NCI-H446 treated with DMSO at 0.1 percent for 48 hours (cell line): ENCODE measurements at regions not wholly inside any gene's neighbourhood (a gene's known extent, or its start where the extent isn't known, plus 50 kb on each side); places are given as distances from the start of the nearest gene placed in this dataset.

Experiments
- DNase-seq: peaks from one replicate; lab custom pipeline; 2025; lab: John Stamatoyannopoulos, UW

DNA sequence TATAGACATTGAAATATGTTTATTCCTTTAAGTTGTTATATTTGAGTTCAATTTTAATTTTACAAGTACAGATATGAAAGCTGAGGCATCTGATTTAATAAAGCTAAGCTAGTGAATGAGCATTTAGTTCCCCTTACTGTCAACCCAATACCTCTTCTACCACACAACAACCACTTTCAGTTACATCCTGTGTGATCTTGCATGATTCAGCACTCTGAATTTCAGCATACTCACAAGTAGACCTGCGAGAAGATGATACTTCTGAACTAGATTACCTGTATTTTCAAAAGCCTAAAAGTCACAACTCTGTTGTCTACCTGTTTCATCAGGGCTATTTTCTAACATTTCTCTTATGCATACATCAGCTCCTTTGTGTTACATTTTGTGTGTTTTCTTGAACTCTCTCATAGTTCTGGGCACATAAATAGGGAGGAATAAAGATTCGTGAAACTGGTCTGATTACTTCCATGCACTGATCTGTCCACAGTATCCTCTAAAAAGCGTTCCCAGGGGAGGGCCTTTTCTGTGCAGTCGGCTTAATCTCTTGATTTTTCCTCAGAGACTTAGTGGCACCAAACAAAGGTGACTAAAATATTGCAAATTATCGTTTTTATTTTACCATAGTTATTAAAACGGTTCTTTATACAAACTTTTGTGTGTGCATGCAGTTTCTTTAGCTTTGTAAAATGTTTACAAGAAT, 2025.5 kb upstream of the NUDT12 start:
- no peak for DNase-seq

- peak; percentile 27 for DNase-seq
Measured at GRCh38 chr5:105581988-105582690, 2019.5 kb upstream of the NUDT12 start.

GRCh38 chr5:105573575-105573974, 2011.0 kb upstream of the NUDT12 start:
- DNase-seq: no peak

DNA sequence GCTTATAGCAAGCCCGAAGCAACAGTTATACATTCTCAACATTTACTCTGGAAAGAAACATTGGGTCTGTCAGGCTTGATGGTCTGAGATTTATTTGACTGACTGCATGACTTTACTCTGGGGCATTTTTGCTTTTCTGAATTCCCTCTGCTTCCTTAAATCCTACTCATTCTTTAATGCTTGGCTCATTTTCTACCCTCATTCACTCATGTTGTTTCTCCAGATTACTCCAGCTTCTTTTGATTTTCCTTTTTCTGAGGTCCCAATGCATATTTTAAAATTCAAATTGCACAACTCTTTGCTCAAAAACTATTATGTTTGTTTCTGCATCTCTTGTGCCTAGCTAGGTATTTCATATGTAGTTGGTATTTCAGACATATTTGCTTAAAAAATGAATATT, 2002.9 kb upstream of the NUDT12 start:
- DNase-seq: no peak

GRCh38 chr5:105563842-105564241, 2001.3 kb upstream of the NUDT12 start:
- no peak for DNase-seq

DNA sequence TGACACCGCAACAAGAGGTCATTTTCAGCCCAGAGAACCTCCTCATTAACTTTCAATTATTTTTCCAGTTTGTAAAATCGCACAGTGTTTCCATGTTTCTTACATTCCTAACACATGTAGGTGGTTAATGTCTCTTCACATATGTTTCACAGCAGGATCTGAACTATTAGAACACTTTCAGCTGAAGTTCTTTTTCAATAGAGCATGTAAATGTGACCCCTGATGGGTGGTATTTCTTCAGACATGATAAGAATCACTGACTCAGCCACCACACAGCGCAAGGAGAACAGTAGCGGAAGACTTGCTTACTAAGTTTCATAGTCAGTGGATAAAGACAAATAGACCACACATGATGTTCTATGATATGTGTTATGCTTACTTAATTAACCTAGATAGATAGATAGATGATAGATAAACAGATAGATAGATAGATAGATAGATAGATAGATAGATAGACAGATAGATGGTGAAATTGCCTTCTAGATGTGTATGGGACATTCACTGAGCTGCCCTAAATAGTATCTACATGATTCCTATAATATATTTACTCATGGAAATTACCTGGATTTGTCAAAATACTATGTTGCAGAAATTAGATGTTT, 1992.1 kb upstream of the NUDT12 start:
- no peak for DNase-seq

DNA sequence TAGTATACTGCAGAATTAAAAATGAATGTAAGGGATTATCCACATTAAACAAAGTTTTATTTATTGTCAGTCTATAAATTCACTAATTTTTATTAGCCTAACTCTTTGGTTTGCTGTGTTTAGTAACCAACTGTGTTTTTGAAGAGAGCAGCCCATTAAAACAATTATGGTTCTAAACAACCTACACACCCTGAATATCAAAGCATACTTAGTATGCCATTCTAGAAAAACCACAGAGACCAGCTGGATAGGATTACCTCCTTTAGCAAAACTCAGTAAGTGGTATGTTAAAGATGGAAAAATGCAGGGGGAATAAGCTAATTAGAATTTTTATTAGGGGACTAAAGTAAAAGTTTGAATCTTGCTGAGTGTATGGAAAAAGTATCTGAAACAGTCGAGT, 1981.7 kb upstream of the NUDT12 start:
- no peak for DNase-seq

GRCh38 chr5:105536675-105537074, 1974.1 kb upstream of the NUDT12 start:
- no peak for DNase-seq

GRCh38 chr5:105530716-105531261, 1968.2 kb upstream of the NUDT12 start:
- no peak for DNase-seq

DNA sequence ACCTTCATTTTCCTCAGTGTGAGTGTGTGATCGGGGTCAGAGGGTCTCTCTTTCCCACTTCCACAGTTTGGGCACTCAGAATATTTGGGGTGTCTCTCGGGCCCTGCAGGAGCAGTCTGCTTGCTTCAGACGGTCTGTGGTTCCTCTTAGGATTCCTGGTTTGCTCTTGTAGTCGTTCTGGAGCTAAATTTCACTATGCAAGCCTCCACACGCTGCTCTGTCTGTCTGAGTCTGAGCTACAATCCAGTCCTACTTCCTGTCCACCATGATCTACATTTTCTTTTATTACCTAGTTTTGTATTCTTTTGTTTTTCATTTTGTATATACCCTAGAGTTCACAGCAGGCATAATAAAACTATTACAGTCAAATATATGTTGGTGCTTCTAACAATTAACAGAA, 1967.3 kb upstream of the NUDT12 start:
- no peak for DNase-seq

- DNase-seq: no peak
Measured at GRCh38 chr5:105508519-105508918, 1945.9 kb upstream of the NUDT12 start.

DNA sequence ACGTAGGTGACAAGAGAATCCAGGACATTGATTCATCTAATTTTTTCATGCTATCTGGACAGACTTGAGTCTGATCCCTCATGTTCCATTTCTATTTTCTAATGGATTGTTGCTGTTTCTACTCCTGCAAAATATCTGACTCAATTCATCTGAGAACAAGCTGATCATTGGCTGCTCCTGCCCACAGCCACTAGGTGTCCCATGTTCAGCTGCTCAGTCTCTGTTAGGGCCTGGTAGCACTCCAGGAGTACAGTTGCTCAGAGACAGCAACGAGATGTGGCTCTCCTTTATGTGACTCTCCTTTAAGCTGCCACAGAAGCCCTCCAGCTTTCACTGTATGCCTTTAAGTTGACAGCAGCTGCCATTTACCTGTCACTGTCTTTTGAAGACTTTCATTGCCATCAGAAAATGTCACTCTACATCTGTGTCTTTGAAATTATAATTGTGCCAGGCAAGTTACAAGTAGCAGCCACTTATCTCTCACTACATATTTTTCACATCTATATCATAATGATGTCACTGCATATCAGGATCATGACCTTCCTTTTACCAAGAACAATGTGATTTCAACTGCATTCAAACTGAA, 1944.2 kb upstream of the NUDT12 start:
- DNase-seq: no peak

DNA sequence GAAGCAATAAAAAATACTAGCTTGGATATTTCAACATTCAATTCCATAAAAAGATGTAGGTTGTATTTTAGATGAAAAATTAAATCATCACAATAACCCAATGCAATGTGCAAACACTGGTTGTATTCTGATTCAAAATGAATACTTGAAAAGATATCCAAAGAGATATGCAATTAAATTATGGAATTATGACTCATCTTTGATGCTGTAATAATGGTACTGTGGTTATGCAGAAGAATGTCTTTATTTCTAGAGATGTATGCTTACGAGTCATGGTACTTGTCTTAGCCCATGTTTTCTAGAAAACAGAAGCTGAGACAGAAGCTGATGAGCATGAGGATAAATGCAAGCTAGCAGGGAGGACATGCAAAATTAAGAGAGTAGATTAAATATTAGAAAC, 1941.4 kb upstream of the NUDT12 start:
- no peak for DNase-seq

GRCh38 chr5:105501315-105501714, 1938.7 kb upstream of the NUDT12 start:
- DNase-seq: no peak

- DNase-seq: peak; percentile 1
Measured at GRCh38 chr5:105475401-105475800, 1912.8 kb upstream of the NUDT12 start.

- no peak for DNase-seq
Measured at GRCh38 chr5:105462377-105462776, 1899.8 kb upstream of the NUDT12 start.

DNA sequence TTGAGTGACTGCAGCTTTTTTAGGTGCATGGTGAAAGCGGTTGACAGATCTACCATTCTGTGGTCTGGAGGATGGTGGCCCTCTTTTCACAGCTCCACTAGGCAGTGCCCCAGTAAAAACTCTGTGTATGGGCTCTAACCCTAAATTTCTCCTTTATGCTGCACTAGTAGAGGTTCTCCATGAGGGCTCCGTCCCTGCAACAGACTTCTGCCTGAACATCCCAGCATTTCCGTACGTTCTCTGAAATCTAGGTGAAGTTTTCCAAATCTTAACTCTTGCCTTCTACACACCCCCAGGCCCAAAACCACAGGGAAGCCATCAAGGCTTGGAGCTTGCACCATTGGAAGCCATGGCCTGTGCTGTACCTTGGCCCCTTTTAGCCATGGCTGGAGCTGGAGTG, 1898.1 kb upstream of the NUDT12 start:
- no peak for DNase-seq

- DNase-seq: no peak
Measured at GRCh38 chr5:105453216-105453807, 1890.7 kb upstream of the NUDT12 start.

DNA sequence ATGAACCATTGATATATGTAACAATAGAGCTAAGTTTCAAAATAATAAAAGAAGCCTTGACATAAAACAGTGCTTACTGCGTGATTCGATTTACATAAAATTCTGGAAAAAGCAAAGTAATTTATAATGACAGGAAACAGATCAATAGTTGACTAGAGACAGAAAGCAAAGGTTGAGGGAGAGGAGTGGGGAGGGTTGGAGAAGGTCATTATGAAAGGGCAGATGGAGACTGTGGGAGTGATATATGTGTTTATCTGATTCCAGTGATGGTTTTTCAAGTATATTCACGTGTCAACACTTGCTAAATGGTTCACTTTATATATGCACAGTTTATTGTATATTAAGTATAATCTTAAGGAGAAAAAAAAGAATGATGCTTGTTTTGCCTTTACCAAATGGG, 1885.7 kb upstream of the NUDT12 start:
- no peak for DNase-seq

DNA sequence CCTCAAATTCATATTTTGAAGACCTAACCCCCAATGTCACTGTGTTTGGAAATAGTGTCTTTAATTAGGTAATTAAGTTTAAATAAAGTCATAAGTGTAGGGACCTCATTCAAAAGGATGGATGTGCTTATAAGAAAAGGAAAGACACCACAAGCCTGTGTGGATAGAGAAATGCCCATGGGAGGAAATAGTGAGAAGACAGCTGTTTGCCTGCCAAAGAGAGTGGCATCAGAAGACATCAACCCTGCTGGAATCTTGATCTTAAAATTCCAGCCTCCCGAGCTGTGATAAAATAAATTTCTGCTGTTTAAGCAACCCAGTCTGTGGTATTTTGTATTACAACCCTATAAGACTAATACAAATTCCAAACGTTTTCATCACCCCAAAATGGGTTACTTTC, 1867.9 kb upstream of the NUDT12 start:
- no peak for DNase-seq

DNA sequence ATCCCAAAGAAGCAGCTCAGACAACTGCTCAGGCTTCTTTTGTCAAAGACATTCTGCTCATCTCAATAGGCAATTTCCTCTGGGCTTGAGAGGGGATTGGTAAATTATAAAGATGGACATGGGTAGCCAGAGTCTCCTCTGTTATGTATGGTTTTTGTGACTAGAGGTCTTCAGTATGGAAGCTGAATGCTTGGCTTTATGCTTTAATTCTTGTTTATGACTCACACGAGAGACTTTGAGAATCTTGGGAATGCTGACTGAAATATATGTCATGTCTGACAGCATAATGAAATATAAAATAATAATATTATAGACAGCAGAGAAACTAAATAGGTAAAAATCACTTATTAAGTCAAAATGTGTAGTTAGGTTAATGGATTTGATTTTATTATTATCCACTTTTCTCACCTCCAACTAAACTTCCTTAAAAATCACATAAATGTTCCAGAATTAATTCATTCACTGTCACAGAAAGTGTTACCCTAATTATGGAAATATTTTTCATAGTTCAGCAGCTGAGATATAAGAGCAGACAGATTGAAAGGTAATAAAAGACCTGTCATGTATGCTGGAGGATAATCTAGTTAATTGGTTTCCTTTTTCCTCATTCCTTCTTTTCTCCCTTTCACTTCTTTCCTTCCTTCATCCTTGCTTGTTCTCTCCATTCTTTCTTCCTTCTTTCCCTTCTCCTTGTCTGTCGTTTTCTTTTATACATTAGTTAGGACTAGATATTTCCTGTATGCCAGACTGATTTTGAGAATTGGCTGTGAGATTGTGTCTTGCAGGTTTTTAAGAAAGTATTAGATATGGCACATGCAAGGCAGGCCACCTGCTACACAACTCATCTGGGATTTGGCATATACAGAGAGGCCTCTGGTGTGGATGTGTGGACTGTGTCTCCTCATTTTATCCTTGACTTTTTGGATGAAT, 1866.1 kb upstream of the NUDT12 start:
- no peak for DNase-seq
